NCI-H345 (cell line): ENCODE measurements at regions not wholly inside any gene's neighbourhood (a gene's known extent, or its start where the extent isn't known, plus 50 kb on each side); places are given as distances from the start of the nearest gene placed in this dataset.

Experiments
- DNase-seq: peaks from one replicate; lab custom pipeline; 2025; lab: John Stamatoyannopoulos, UW

DNA sequence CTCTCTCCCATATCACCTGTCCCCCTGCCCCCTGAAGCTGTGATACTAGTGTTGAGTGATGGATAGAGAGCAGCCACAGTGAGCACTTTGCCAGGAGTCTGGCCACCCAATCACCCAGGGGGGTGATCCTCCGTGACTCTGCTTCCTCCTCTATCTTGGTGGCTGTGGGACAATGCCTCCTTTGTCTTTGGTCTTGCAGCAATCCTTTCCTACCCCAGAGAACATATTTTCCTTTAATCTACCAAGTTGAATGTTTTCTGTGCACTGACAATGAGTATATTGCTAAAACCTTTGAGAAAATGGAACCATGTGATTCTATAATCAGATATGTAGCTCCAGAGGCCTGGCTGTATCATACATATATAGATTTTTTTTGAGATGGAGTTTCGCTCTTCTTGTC, 58.1 kb upstream of the HEPHL1 start:
- no peak for DNase-seq

DNA sequence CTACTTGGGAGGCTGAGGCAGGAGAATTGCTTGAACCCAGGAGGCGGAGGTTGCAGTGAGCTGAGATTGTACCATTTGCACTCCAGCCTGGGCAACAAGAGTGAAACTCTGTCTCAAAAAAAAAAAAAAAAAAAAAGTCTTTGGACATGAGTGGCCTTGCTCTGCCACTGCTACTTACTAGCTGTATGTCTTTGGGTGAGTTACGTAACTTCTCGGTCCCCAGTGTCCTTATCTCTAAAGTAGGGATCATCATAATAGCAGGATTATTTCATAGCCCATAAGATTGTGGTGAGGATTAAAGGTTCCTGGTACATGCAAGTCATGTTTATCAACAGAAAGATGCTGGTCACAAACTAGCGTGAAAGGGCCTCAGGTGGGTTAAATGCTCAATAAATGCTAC, 53.9 kb upstream of the HEPHL1 start:
- no peak for DNase-seq

DNA sequence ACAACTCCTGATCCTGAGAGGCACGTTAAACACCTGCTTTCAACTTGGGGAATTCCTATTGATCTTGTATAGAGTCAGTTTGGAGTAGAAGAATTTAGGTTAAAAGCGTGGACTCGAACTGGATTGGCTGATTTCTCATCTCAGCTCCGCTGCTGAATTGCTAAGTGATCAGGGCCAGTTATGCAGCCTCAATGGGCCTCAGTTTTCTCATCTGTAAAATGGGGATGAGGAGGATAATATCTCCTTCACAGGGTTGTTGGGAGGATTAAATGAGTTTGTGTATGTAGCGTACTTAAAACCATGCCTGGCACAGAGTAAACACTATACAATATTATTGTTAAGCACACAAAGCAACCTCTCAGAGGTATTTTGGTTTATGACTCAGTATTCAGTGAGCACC, 53.2 kb upstream of the HEPHL1 start:
- DNase-seq = no peak

DNA sequence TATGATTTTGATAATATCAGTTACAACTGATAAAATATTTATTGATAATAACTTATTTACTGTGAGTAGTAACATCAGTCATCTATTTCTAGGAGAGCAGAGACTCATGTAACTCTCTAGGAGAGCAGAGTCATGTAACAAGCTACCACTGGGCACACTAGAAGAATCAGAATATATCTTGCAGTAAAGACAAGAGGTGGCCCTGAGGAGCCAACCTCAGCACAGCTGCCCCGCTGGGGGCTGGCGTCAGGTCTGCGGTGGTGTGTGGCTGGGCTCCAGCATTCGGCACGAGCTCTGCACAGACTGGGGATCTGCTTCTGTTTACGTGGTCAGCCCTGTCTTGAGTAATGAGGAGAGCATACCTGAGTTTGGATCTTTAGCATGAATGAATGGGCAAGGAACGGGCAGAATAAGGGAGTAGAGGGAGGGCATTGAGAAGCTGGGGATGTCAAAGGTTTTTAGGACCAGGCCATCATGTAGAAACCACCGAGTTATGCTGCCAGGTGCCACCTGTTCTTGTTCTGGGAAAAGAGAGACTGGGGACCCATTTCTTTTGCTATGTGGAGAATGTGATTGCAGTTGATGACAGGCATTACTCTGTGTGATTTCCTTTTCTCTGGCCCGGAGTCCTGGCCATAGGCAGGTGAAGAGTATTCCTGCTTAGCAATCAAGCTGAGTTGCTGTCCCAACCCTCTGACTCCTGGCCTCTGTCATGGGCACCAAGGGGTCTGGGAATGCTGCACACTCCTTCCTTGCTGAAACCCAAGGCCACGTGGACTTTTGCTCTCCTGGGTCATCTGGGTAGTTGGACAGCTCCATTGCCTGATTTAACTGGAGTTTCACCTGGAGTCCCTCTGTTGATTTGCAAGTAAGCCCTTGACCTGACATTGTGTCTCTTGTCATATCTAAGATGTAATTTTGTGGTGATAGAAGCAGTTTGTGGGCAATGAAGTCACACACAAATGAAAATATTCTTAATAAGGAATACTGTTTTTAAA, 50.9 kb upstream of the HEPHL1 start:
- no peak for DNase-seq
